Kidney glomerular epithelial cell (primary cell): ENCODE measurements at regions not wholly inside any gene's neighbourhood (a gene's known extent, or its start where the extent isn't known, plus 50 kb on each side); places are given as distances from the start of the nearest gene placed in this dataset.

ENCODE experiments used
- DNase-seq: peaks from one replicate; lab custom pipeline; 2025; lab: John Stamatoyannopoulos, UW

- no peak for DNase-seq
These were observed 409.9 kb downstream of the MTX2 start for GRCh38 chr2:176679061-176679669.

- DNase-seq = no peak
These were observed 411.8 kb downstream of the MTX2 start for GRCh38 chr2:176680916-176681516.

- DNase-seq = no peak
These were observed 412.4 kb downstream of the MTX2 start for GRCh38 chr2:176681584-176682115.

- no peak for DNase-seq
These were observed 413.0 kb downstream of the MTX2 start for GRCh38 chr2:176682278-176682677.

GRCh38 chr2:176683618-176684111 is 414.4 kb downstream of the MTX2 start:
- no peak for DNase-seq

- no peak for DNase-seq
These were observed 416.7 kb downstream of the MTX2 start for GRCh38 chr2:176685908-176686307.

GRCh38 chr2:176686328-176686727 is 417.1 kb downstream of the MTX2 start:
- DNase-seq = no peak

GRCh38 chr2:176687342-176687741 is 418.1 kb downstream of the MTX2 start:
- no peak for DNase-seq

GRCh38 chr2:176687944-176688343 is 418.7 kb downstream of the MTX2 start:
- DNase-seq = no peak

GRCh38 chr2:176689711-176690110 is 420.5 kb downstream of the MTX2 start:
- no peak for DNase-seq

- no peak for DNase-seq
These were observed 422.2 kb downstream of the MTX2 start for GRCh38 chr2:176691471-176691870.

GRCh38 chr2:176692533-176692932 is 423.3 kb downstream of the MTX2 start:
- no peak for DNase-seq

- DNase-seq = no peak
These were observed 429.9 kb downstream of the MTX2 start for GRCh38 chr2:176699098-176699497.

GRCh38 chr2:176699644-176700043 is 430.4 kb downstream of the MTX2 start:
- DNase-seq = no peak

GRCh38 chr2:176702131-176702530 is 432.9 kb downstream of the MTX2 start:
- DNase-seq = no peak

- no peak for DNase-seq
These were observed 435.1 kb downstream of the MTX2 start for GRCh38 chr2:176704282-176704858.

GRCh38 chr2:176709149-176709951 is 440.1 kb downstream of the MTX2 start:
- no peak for DNase-seq

GRCh38 chr2:176709991-176710390 is 440.7 kb downstream of the MTX2 start:
- no peak for DNase-seq

- DNase-seq = no peak
These were observed 441.5 kb downstream of the MTX2 start for GRCh38 chr2:176710657-176711186.

- no peak for DNase-seq
These were observed 456.8 kb downstream of the MTX2 start for GRCh38 chr2:176725873-176726645.

GRCh38 chr2:176727696-176728095 is 458.5 kb downstream of the MTX2 start:
- no peak for DNase-seq
